ENCODE measurements at regions not wholly inside any gene's neighbourhood (a gene's known extent, or its start where the extent isn't known, plus 50 kb on each side); places are given as distances from the start of the nearest gene placed in this dataset.

- no peak for DNase-seq (ENCODE audit: low read depth in 2 of 2)
These were observed 784.5 kb upstream of the CELF4 start for GRCh38 chr18:38350141-38350540.

- DNase-seq (ENCODE audit: low read depth in 2 of 2) = no peak
These were observed 765.0 kb upstream of the CELF4 start for GRCh38 chr18:38330573-38330972.

- DNase-seq (ENCODE audit: low read depth in 2 of 2) = no peak
These were observed 763.5 kb upstream of the CELF4 start for GRCh38 chr18:38329145-38329544.

- no peak for DNase-seq (ENCODE audit: low read depth in 2 of 2)
These were observed 756.6 kb upstream of the CELF4 start for GRCh38 chr18:38322206-38322605.

- DNase-seq (ENCODE audit: low read depth in 2 of 2) = no peak
These were observed 755.7 kb upstream of the CELF4 start for GRCh38 chr18:38321262-38321661.

GRCh38 chr18:38318416-38318815 is 752.8 kb upstream of the CELF4 start:
- no peak for DNase-seq (ENCODE audit: low read depth in 2 of 2)

GRCh38 chr18:38313831-38314230 is 748.2 kb upstream of the CELF4 start:
- no peak for DNase-seq (ENCODE audit: low read depth in 2 of 2)

GRCh38 chr18:38312532-38312931 is 746.9 kb upstream of the CELF4 start:
- DNase-seq (ENCODE audit: low read depth in 2 of 2) = no peak

- DNase-seq (ENCODE audit: low read depth in 2 of 2) = no peak
These were observed 745.3 kb upstream of the CELF4 start for GRCh38 chr18:38310936-38311335.

- no peak for DNase-seq (ENCODE audit: low read depth in 2 of 2)
These were observed 742.3 kb upstream of the CELF4 start for GRCh38 chr18:38307914-38308313.

GRCh38 chr18:38305961-38306360 is 740.4 kb upstream of the CELF4 start:
- no peak for DNase-seq (ENCODE audit: low read depth in 2 of 2)

GRCh38 chr18:38301621-38302020 is 736.0 kb upstream of the CELF4 start:
- no peak for DNase-seq (ENCODE audit: low read depth in 2 of 2)

GRCh38 chr18:38297910-38298309 is 732.3 kb upstream of the CELF4 start:
- DNase-seq (ENCODE audit: low read depth in 2 of 2) = no peak

GRCh38 chr18:38290229-38290628 is 724.6 kb upstream of the CELF4 start:
- no peak for DNase-seq (ENCODE audit: low read depth in 2 of 2)

GRCh38 chr18:38284972-38285371 is 719.4 kb upstream of the CELF4 start:
- DNase-seq (ENCODE audit: low read depth in 2 of 2) = no peak

GRCh38 chr18:38263066-38263465 is 697.5 kb upstream of the CELF4 start:
- DNase-seq (ENCODE audit: low read depth in 2 of 2) = no peak

- DNase-seq (ENCODE audit: low read depth in 2 of 2) = no peak
These were observed 697.1 kb upstream of the CELF4 start for GRCh38 chr18:38262661-38263060.

GRCh38 chr18:38257661-38258060 is 692.1 kb upstream of the CELF4 start:
- no peak for DNase-seq (ENCODE audit: low read depth in 2 of 2)

- no peak for DNase-seq (ENCODE audit: low read depth in 2 of 2)
These were observed 690.8 kb upstream of the CELF4 start for GRCh38 chr18:38256366-38256765.

- DNase-seq (ENCODE audit: low read depth in 2 of 2) = no peak
These were observed 685.4 kb upstream of the CELF4 start for GRCh38 chr18:38250971-38251370.

- no peak for DNase-seq (ENCODE audit: low read depth in 2 of 2)
These were observed 678.9 kb upstream of the CELF4 start for GRCh38 chr18:38244480-38244879.

- no peak for DNase-seq (ENCODE audit: low read depth in 2 of 2)
These were observed 677.7 kb upstream of the CELF4 start for GRCh38 chr18:38243291-38243690.

GRCh38 chr18:38241736-38242135 is 676.1 kb upstream of the CELF4 start:
- DNase-seq (ENCODE audit: low read depth in 2 of 2) = no peak

- DNase-seq (ENCODE audit: low read depth in 2 of 2) = no peak
These were observed 675.6 kb upstream of the CELF4 start for GRCh38 chr18:38241216-38241615.

GRCh38 chr18:38239606-38240005 is 674.0 kb upstream of the CELF4 start:
- DNase-seq (ENCODE audit: low read depth in 2 of 2) = no peak

Data from stimulated activated CD4-positive, alpha-beta T cell treated with anti-CD3 and anti-CD28 coated beads, Interleukin-4, amount 100 ng/mL, for 48 hours (primary cell).